BE2C (cell line): ENCODE measurements at regions not wholly inside any gene's neighbourhood (a gene's known extent, or its start where the extent isn't known, plus 50 kb on each side); places are given as distances from the start of the nearest gene placed in this dataset.

Experiments used
- DNase-seq: peaks from one replicate; pipeline ENCODE4 v3.0.0-alpha.2; 2020
- H3K27me3 ChIP-seq: fragments of 250-450 bp; sonication (Bioruptor Pico); 2 replicates; pipeline ENCODE4 v1.5.1; 2020; ENCODE audit warnings: mild to moderate bottlenecking
- H3K36me3 ChIP-seq: fragments of 250-450 bp; sonication (Bioruptor Pico); 2 replicates; pipeline ENCODE4 v1.5.1; 2020; ENCODE audit warnings: mild to moderate bottlenecking
- H3K4me1 ChIP-seq: fragments of 250-450 bp; sonication (Bioruptor Pico); 2 replicates; pipeline ENCODE4 v1.5.1; 2020
- H3K4me3 ChIP-seq: 2 replicates; pipeline ENCODE4 v1.5.1; 2011; ENCODE audit warnings: low read depth, low read length
- H3K9me3 ChIP-seq: fragments of 250-450 bp; sonication (Bioruptor Pico); 2 replicates; pipeline ENCODE4 v1.5.1; 2020
- CTCF ChIP-seq: IDR thresholded peaks from 2 replicates; pipeline ENCODE4 v1.5.1; 2012; ENCODE audit warnings: mild to moderate bottlenecking, low read depth, low read length

DNA sequence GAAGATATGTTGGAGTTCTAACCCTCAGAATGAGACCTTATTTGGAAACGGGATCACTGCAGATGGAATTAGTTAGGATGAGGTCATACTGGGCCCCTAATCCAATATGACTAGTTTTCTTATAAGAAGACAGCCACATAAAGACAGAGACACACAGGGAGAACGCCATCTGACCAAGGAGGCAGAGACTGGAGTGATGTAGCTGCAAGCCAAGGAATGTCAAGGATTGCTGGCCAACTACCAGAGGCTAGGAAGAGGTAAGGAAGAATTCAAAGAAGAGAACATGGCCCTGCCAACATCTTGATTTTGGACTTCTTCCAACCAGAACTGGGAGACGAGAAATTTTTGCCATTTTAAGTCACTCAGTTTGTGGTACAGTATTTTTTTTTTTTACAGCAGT lies 152.8 kb upstream of the DIPK2B start:
- TF ChIP-seq CTCF: no peak
- Histone ChIP-seq H3K27me3 (no peaks in the 10 kb centered on the region), H3K4me1 (no peaks in the 10 kb centered on the region), H3K9me3 (no peaks in the 10 kb centered on the region), H3K4me3 (no peak overlapping the region), H3K36me3 (no peaks in the 10 kb centered on the region)
- no peak for DNase-seq

DNA sequence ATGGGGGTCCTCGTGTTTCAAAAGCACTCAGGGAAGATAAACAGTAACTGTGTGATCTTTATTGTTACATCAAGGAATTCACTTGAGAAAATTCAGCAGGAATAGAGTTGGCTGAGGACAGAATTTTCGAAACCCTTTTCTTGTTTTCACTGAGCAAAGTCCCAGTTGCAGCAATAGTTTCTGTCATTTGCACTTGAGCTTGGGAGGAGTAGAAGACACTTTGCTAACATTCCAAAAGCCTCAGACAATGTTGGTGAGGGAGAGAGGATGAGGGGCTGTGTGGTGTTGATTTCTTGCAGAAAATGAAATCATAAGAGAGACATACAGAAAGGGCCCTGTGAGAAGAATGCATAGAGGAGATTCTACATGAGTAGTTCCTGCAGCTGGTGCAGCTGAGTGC lies 151.9 kb upstream of the DIPK2B start:
- Histone ChIP-seq H3K27me3 (no peaks in the 10 kb centered on the region), H3K36me3 (no peaks in the 10 kb centered on the region), H3K4me1 (no peaks in the 10 kb centered on the region), H3K9me3 (no peaks in the 10 kb centered on the region), H3K4me3 (no peak overlapping the region)
- TF ChIP-seq CTCF: no peak
- no peak for DNase-seq

DNA sequence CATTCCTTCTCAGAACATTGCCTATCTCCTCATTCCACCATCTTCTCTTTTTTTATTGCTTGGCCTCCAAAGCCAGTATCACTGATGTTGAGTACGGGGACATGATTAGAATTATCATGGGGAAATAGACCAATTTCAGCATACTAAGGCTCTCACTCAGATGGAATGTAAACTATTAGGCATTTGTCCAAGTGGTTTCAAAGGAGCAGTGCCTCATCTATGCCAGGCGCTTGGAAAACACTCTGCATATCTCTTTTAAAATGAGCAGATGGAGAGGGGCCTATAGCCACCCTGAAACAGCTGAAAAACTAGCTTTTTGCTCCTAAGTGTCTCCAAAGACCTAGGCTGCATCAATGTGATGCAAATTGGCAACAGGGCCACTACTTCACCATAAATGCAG lies 150.8 kb upstream of the DIPK2B start:
- H3K4me1 ChIP-seq: no peaks in the 10 kb centered on the region
- H3K36me3 ChIP-seq: no peaks in the 10 kb centered on the region
- no peak for DNase-seq
- TF ChIP-seq CTCF: no peak
- H3K4me3 ChIP-seq: no peak overlapping the region
- H3K27me3 ChIP-seq: no peaks in the 10 kb centered on the region
- no peaks in the 10 kb centered on the region for H3K9me3 ChIP-seq

DNA sequence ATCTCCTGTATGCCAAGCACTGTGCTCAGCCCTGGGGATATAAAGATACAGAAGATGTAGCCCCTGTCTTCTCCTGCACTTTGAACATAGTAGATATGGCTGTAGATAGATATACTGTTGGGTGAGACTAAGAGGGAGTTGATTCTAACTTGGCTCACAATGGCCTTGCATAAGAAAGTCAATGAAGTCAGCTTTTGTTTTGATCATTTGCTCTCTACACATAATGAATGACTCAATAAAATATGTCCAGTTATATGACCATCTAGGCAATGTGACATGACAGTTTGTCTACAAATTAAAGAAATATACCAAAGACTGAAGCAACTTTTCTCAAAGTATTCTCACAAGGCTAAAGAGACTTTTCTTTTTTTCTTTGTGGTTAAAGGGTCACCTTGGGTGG lies 147.6 kb upstream of the DIPK2B start:
- no peaks in the 10 kb centered on the region for H3K4me1 ChIP-seq
- no peak for TF ChIP-seq CTCF

DNA sequence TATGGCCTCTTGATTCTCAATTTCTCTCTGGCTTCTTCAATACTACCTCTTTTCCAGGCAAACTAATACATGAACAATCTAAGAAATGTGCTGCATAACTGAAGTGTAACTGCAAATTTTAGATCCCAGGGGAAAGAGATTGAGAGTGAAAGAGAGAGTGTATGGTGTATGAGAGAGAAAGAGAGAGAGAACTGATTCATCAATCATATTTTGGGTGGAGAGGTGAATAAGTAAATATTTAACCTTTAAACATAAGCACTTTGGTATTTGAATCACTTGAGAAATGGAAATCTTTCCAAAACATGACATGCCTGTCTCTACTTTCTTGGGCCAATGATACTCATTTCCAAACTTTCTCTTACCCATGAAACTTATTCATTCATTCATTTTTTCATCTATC lies 147.2 kb upstream of the DIPK2B start:
- Histone ChIP-seq H3K27me3 (no peaks in the 10 kb centered on the region), H3K36me3 (no peaks in the 10 kb centered on the region), H3K4me3 (no peak overlapping the region), H3K9me3 (no peaks in the 10 kb centered on the region), H3K4me1 (no peaks in the 10 kb centered on the region)
- no peak for TF ChIP-seq CTCF
- no peak for DNase-seq

More for the DNA sequence above, 147.6 kb upstream of the DIPK2B start:
- Histone ChIP-seq H3K36me3 (no peaks in the 10 kb centered on the region), H3K4me3 (no peak overlapping the region), H3K27me3 (no peaks in the 10 kb centered on the region), H3K9me3 (no peaks in the 10 kb centered on the region)
- no peak for DNase-seq

GRCh38 chrX:45344594-45344993 lies 143.9 kb upstream of the DIPK2B start:
- Histone ChIP-seq H3K4me1 (no peaks in the 10 kb centered on the region), H3K36me3 (no peaks in the 10 kb centered on the region), H3K27me3 (no peaks in the 10 kb centered on the region), H3K4me3 (no peak overlapping the region), H3K9me3 (no peaks in the 10 kb centered on the region)
- no peak for TF ChIP-seq CTCF
- DNase-seq: no peak
